GM12878 (cell line): ENCODE measurements at regions not wholly inside any gene's neighbourhood (a gene's known extent, or its start where the extent isn't known, plus 50 kb on each side); places are given as distances from the start of the nearest gene placed in this dataset.

Source experiments
- ATAC-seq: fragments of 200-7000 bp; cut with Tn5 transposase; 3 replicates; pipeline ENCODE4 v1.9.1; 2020; ENCODE audit warnings: mild to moderate bottlenecking, moderate library complexity
- BruUV-seq: library from RNA; stranded (reverse); fragments of 400-500 nt; replicated peaks from 2 replicates; lab custom pipeline; 2021; lab: Mats Ljungman, UMichigan
- CTCF ChIA-PET: fragments of 300-600 bp; sonication (Branson Sonifier 250); formaldehyde crosslinking; extraction: SDS; loops from one replicate; lab custom pipeline; 2021; ENCODE audit warnings: inconsistent platforms; lab: Yijun Ruan, JAX
- POLR2A ChIA-PET: fragments of 350-600 bp; formaldehyde crosslinking; extraction: SDS; loops from one replicate; lab custom pipeline; 2021; ENCODE audit warnings: inconsistent platforms; lab: Charles Lee
- RAD21 ChIA-PET: fragments of 300-600 bp; sonication (Branson Sonifier 250); formaldehyde crosslinking; loops from one replicate; lab custom pipeline; 2023; ENCODE audit warnings: antibody characterized with exemption; ENCODE audit not compliant: unreplicated experiment; lab: Charles Lee
- SMC1A ChIA-PET: fragments of 300-600 bp; sonication (Branson Sonifier 250); formaldehyde crosslinking; loops from one replicate; lab custom pipeline; 2023; ENCODE audit not compliant: unreplicated experiment, uncharacterized antibody; lab: Charles Lee
- DNase-seq: peaks from one replicate; pipeline ENCODE4 v3.0.0-alpha.2; 2011; ENCODE audit warnings: low read depth, low spot score
- FAIRE-seq: peaks from 3 replicates; lab custom pipeline; 2011; peaks lifted over from hg19 to GRCh38; lab: Jason Lieb, UNC
- H2AFZ ChIP-seq: 2 replicates; pipeline ENCODE4 v1.6.0; 2011; ENCODE audit warnings: low read depth, low read length, control low read depth; ENCODE audit not compliant: control insufficient read depth
- H3K27ac ChIP-seq: 2 replicates; pipeline ENCODE4 v1.5.1; 2011; ENCODE audit warnings: control low read depth; ENCODE audit not compliant: control insufficient read depth, insufficient read depth
- H3K27me3 ChIP-seq, 2 experiments: replicated peaks in 1 of 2; 2 replicates each; pipeline versions ENCODE4 v1.6.0 to v1.6.1; 2011; ENCODE audit warnings: low read length in 1 of 2; ENCODE audit not compliant: control insufficient read depth in 2 of 2, insufficient read depth in 2 of 2
- H3K36me3 ChIP-seq, 2 experiments: 2 replicates each; pipeline ENCODE4 v1.5.1; 2011; ENCODE audit warnings: low read length in 1 of 2; ENCODE audit not compliant: control insufficient read depth in 2 of 2, insufficient read depth in 2 of 2
- H3K4me1 ChIP-seq: 2 replicates; pipeline ENCODE4 v1.6.1; 2011; ENCODE audit warnings: mild to moderate bottlenecking, low read length, moderate library complexity, mixed read lengths; ENCODE audit not compliant: control insufficient read depth, insufficient read depth
- H3K4me2 ChIP-seq: 2 replicates; pipeline ENCODE4 v1.6.0; 2011; ENCODE audit warnings: control low read depth; ENCODE audit not compliant: control insufficient read depth, insufficient read depth
- H3K4me3 ChIP-seq: fragments of 200-600 bp; sonication (generic); 2 replicates; pipeline ENCODE4 v1.5.1; 2016
- H3K79me2 ChIP-seq: 2 replicates; pipeline ENCODE4 v1.6.0; 2011; ENCODE audit warnings: low read length; ENCODE audit not compliant: control insufficient read depth, insufficient read depth
- H3K9ac ChIP-seq: 2 replicates; pipeline ENCODE4 v1.8.0; 2011; ENCODE audit warnings: low read length, control low read depth, mixed read lengths; ENCODE audit not compliant: control insufficient read depth, insufficient read depth
- H3K9me3 ChIP-seq: replicated peaks from 3 replicates; pipeline ENCODE4 v1.5.1; 2011; ENCODE audit warnings: mild to moderate bottlenecking, low read length; ENCODE audit not compliant: control insufficient read depth, insufficient read depth
- H4K20me1 ChIP-seq: 2 replicates; pipeline ENCODE4 v1.6.0; 2011; ENCODE audit not compliant: control insufficient read depth, insufficient read depth
- HCFC1 ChIP-seq: fragments of 150-350 bp; IDR thresholded peaks from 2 replicates; pipeline ENCODE4 v1.6.1; 2014; ENCODE audit warnings: low read length
- MEF2B ChIP-seq: fragments of 450-650 bp; IDR thresholded peaks from 2 replicates; pipeline ENCODE4 v1.6.1; 2018; ENCODE audit warnings: mild to moderate bottlenecking, moderate library complexity; ENCODE audit not compliant: partially characterized antibody, poor library complexity, severe bottlenecking
- NFYA ChIP-seq: IDR thresholded peaks from 2 replicates; pipeline ENCODE4 v1.6.1; 2011; ENCODE audit warnings: low read depth, mild to moderate bottlenecking, low read length, improper control_type of control experiment, borderline replicate concordance
- NR2F1 ChIP-seq: fragments of 450-650 bp; conservative IDR thresholded peaks from 2 replicates; pipeline ENCODE4 v1.6.1; 2017; ENCODE audit warnings: mild to moderate bottlenecking
- RB1 ChIP-seq: fragments of 450-650 bp; formaldehyde crosslinking; IDR thresholded peaks from 2 replicates; pipeline ENCODE4 v1.6.1; 2017; ENCODE audit warnings: mild to moderate bottlenecking, borderline replicate concordance
- RCOR1 ChIP-seq: conservative IDR thresholded peaks from 2 replicates; pipeline ENCODE4 v1.6.1; 2012; ENCODE audit warnings: low read depth, low read length, improper control_type of control experiment
- SMAD5 ChIP-seq: IDR thresholded peaks from 2 replicates; pipeline ENCODE4 v1.6.1; 2016; ENCODE audit warnings: antibody characterized with exemption, low read depth
- WGBS: methylation state at CpG from one replicate; pipeline ENCODE4 v1.1.6; 2016; ENCODE audit warnings: low lambda C conversion rate; ENCODE audit not compliant: insufficient replicate concordance, insufficient coverage; ENCODE audit errors: missing lambda C conversion rate; 5-methylcytosine and 5-hydroxymethylcytosine counted together
- in situ Hi-C: fragments of 300-500 bp; cut with MboI; formaldehyde crosslinking; loops from 9 replicates; pipeline ENCODE4 v1.14.3; 2018; ENCODE audit warnings: mixed read lengths
- intact Hi-C: fragments of 100-400 bp; cut with micrococcal nuclease; formaldehyde crosslinking; loops from one replicate; pipeline ENCODE4 v1.14.2; 2022; ENCODE audit not compliant: unreplicated experiment
- TF ChIP-seq, protein P1 (sequence below): IDR thresholded peaks from 2 replicates; pipeline ENCODE4 v1.6.1; 2012; ENCODE audit warnings: low read depth, low read length, improper control_type of control experiment

DNA sequence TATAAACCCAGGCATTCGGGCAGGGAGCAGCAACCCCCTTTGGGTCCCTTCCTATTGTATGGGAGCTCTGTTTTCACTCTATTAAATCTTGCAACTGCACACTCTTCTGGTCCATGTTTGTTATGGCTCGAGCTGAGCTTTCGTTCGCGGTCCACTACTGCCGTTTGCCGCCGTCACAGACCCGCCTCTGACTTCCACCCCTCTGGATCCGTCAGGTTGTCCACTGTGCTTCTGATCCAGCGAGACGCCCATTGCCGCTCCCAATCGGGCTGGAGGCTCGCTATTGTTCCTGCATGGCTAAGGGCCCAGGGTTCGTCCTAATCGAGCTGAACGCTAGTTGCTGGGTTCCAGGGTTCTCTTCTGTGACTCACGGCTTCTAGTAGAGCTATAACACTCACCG lies 111.3 kb downstream of the TMEM170B start:
- ChIA-PET SMC1A (interaction anchor here (1.3 kb wide), 1 partner anchor 14 kb away, joined by 3 read pairs; no protein-coding TSS in a partner anchor), POLR2A (no interaction called here), RAD21 (interaction anchor here (1.9 kb wide), 1 partner anchor 67 kb away, joined by 4 read pairs; no protein-coding TSS in a partner anchor), CTCF (no interaction called here)
- FAIRE-seq, result no peak
- in situ Hi-C loops, result no loop called here
- DNase-seq, result no peak
- no peak overlapping the region for H2AFZ ChIP-seq
- no peaks in the 10 kb centered on the region; the same call in 2 of the 3 replicates for H3K9me3 ChIP-seq
- ATAC-seq, result no peak
- no peaks in the 10 kb centered on the region for H4K20me1 ChIP-seq
- peaks cover 7% of the 10 kb centered on the region for H3K4me1 ChIP-seq
- intact Hi-C loops, result no loop called here
- no peaks in the 10 kb centered on the region for H3K27me3 ChIP-seq
- H3K27ac ChIP-seq, result no peak overlapping the region
- H3K4me2 ChIP-seq, result no peak overlapping the region
- no peak overlapping the region for H3K9ac ChIP-seq
- TF ChIP-seq NR2F1, result no peak
- no peak for TF ChIP-seq SMAD5
- TF ChIP-seq, protein P1, sequence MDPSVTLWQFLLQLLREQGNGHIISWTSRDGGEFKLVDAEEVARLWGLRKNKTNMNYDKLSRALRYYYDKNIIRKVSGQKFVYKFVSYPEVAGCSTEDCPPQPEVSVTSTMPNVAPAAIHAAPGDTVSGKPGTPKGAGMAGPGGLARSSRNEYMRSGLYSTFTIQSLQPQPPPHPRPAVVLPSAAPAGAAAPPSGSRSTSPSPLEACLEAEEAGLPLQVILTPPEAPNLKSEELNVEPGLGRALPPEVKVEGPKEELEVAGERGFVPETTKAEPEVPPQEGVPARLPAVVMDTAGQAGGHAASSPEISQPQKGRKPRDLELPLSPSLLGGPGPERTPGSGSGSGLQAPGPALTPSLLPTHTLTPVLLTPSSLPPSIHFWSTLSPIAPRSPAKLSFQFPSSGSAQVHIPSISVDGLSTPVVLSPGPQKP, result no peak
- no peak for TF ChIP-seq NFYA
- no peak for TF ChIP-seq RB1
- no peak for TF ChIP-seq HCFC1
- TF ChIP-seq MEF2B, result no peak
- no peak for TF ChIP-seq RCOR1
- no peaks in the 10 kb centered on the region for H3K79me2 ChIP-seq
- WGBS, result 80% methylated on average over 20 of the region's 20 CpGs
- no TSS peak for BruUV-seq
- H3K4me3 ChIP-seq, result no peak overlapping the region
- H3K36me3 ChIP-seq, result no peaks in the 10 kb centered on the region
